GM18868 (cell line): ENCODE measurements at regions not wholly inside any gene's neighbourhood (a gene's known extent, or its start where the extent isn't known, plus 50 kb on each side); places are given as distances from the start of the nearest gene placed in this dataset.

ENCODE experiments used
- ATAC-seq: cut with Tn5 transposase; IDR thresholded peaks from one replicate; pipeline ENCODE4 v1.9.1; 2021; ENCODE audit warnings: mild to moderate bottlenecking, moderate library complexity; ENCODE audit not compliant: unreplicated experiment

- no peak for ATAC-seq
Observed at GRCh38 chr3:5068531-5069050, 53.5 kb upstream of the ARL8B start.

GRCh38 chr3:5069627-5070026, 52.5 kb upstream of the ARL8B start:
- no peak for ATAC-seq

DNA sequence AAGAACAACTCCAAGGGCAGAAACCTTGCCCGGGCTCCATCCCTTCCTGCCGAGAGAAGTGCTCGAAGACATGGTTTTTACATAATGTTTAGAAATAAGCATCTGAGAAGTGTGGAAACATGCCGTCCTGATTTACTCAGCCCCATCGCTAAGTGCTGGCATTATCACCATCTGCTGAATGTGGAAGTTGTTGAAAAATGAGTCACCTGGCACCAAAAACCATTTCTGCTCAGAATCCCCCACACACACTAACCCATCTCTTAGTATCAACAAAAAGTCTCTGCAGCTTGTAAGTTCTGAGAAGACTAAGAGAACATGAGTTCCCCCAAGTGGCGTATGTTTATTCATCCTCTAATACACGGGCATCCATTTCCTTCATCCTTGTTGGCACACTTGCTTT, 51.0 kb upstream of the ARL8B start:
- ATAC-seq, result no peak

- ATAC-seq, result no peak
Observed at GRCh38 chr3:5072100-5072816, 49.8 kb upstream of the ARL8B start.
